SK-N-SH (cell line): ENCODE measurements at regions not wholly inside any gene's neighbourhood (a gene's known extent, or its start where the extent isn't known, plus 50 kb on each side); places are given as distances from the start of the nearest gene placed in this dataset.

Experiments used
- CTCF ChIP-seq: fragments of 200-600 bp; sonication (generic); IDR thresholded peaks from 2 replicates; pipeline ENCODE4 v1.6.1; 2017; ENCODE audit warnings: antibody characterized with exemption, mild to moderate bottlenecking, moderate library complexity
- EP300 ChIP-seq, 2 experiments: IDR thresholded peaks; 2 replicates each; pipeline versions ENCODE4 v1.4.0 to v1.6.1; 2012; ENCODE audit warnings: borderline replicate concordance in 1 of 2, low read depth in 1 of 2, low read length in 1 of 2
- GABPA ChIP-seq: IDR thresholded peaks from 2 replicates; pipeline ENCODE4 v1.4.0; 2012; ENCODE audit warnings: low read depth, mild to moderate bottlenecking
- RAD21 ChIP-seq: IDR thresholded peaks from 2 replicates; pipeline ENCODE4 v1.6.1; 2012; ENCODE audit warnings: mild to moderate bottlenecking, low read length
- USF2 ChIP-seq: fragments of 150-350 bp; IDR thresholded peaks from 2 replicates; pipeline ENCODE4 v1.6.1; 2017; ENCODE audit warnings: antibody characterized with exemption, low read length, low read depth, borderline replicate concordance

GRCh38 chr11:129610545-129610944, 205.1 kb upstream of the TMEM45B start:
- no peak for TF ChIP-seq CTCF
- no peak for TF ChIP-seq USF2
- no peak for TF ChIP-seq EP300 (IDR thresholded peaks at IDR 0.05; ENCODE audit: borderline replicate concordance in 1 of 2, low read depth in 1 of 2, low read length in 1 of 2)
- no peak for TF ChIP-seq RAD21
- no peak for TF ChIP-seq GABPA
